ENCODE measurements at regions not wholly inside any gene's neighbourhood (a gene's known extent, or its start where the extent isn't known, plus 50 kb on each side); places are given as distances from the start of the nearest gene placed in this dataset.

GRCh38 chr17:79363552-79364275 is 247.1 kb downstream of the RBFOX3 start:
- FAIRE-seq (no peak), DNase-seq (ENCODE audit: low spot score) (no peak), ATAC-seq (no peak)
- Histone ChIP-seq H4K20me1 (ENCODE audit: insufficient read depth, low read length) (peaks cover 2% of the 10 kb centered on the region; the same call in 1 of the 2 replicates), H3K27ac (ENCODE audit: extremely low read length, insufficient read depth, low read length) (no peak overlapping the region), H3K9me3 (ENCODE audit: low read length) (no peaks in the 10 kb centered on the region), H3K4me3 (replicated peaks in 1 of 3; ENCODE audit: insufficient read depth in 1 of 3, low read depth in 2 of 3, low read length in 3 of 3) (no peak overlapping the region), H3K4me1 (ENCODE audit: insufficient read depth, low read length) (no peaks in the 10 kb centered on the region), H3K36me3 (replicated peaks in 1 of 2; ENCODE audit: control insufficient read depth in 1 of 2, insufficient read depth in 2 of 2, low read length in 2 of 2) (no peaks in the 10 kb centered on the region), H2AFZ (ENCODE audit: low read length) (no peak overlapping the region), H3K27me3 (ENCODE audit: control insufficient read depth in 1 of 2, insufficient read depth in 2 of 2, low read length in 2 of 2) (peaks cover 23 to 93% of the 10 kb centered on the region in 2 experiments), H3K79me2 (ENCODE audit: insufficient read depth, low read length) (no peaks in the 10 kb centered on the region), H3K4me2 (ENCODE audit: low read depth, low read length) (no peak overlapping the region), H3K9ac (ENCODE audit: insufficient read depth, low read depth, low read length) (no peak overlapping the region)
- intact Hi-C loops (cut with micrococcal nuclease; ENCODE audit: unreplicated experiment) (no loop called here), in situ Hi-C loops (cut with HindIII; ENCODE audit: extremely low pct_ligation_motif_present, low pct_unique_long_range_greater_than_20kb) (no loop called here)
- no TSS peak for BruUV-seq (replicated peaks)
- POLR2A ChIA-PET, result no interaction called here
- WGBS (ENCODE audit: low lambda C conversion rate), result 1% methylated on average over 15 of the region's 16 CpGs
- CTCF ChIA-PET (ENCODE audit: low intra/inter-chr PET ratio, low total read pairs), result no interaction called here
- no peak for TF ChIP-seq ZMYM2 (CRISPR knock-in tag; IDR thresholded peaks at IDR 0.05)

GRCh38 chr17:79362772-79363305 is 248.0 kb downstream of the RBFOX3 start:
- no peak for DNase-seq (ENCODE audit: low spot score)
- H3K4me3 ChIP-seq (replicated peaks in 1 of 3; ENCODE audit: insufficient read depth in 1 of 3, low read depth in 2 of 3, low read length in 3 of 3), result no peak overlapping the region
- in situ Hi-C loops (cut with HindIII; ENCODE audit: extremely low pct_ligation_motif_present, low pct_unique_long_range_greater_than_20kb) (no loop called here), intact Hi-C loops (cut with micrococcal nuclease; ENCODE audit: unreplicated experiment) (no loop called here)
- ATAC-seq, result no peak
- no peak overlapping the region for H3K4me2 ChIP-seq (ENCODE audit: low read depth, low read length)
- H2AFZ ChIP-seq (ENCODE audit: low read length), result no peak overlapping the region
- H3K27me3 ChIP-seq (ENCODE audit: control insufficient read depth in 1 of 2, insufficient read depth in 2 of 2, low read length in 2 of 2), result peaks cover 21 to 85% of the 10 kb centered on the region in 2 experiments
- no peaks in the 10 kb centered on the region for H3K36me3 ChIP-seq (replicated peaks in 1 of 2; ENCODE audit: control insufficient read depth in 1 of 2, insufficient read depth in 2 of 2, low read length in 2 of 2)
- no peak overlapping the region for H3K9ac ChIP-seq (ENCODE audit: insufficient read depth, low read depth, low read length)
- H4K20me1 ChIP-seq (ENCODE audit: insufficient read depth, low read length), result peaks cover 2% of the 10 kb centered on the region; the same call in 1 of the 2 replicates
- WGBS (ENCODE audit: low lambda C conversion rate), result 6% methylated on average over 14 of the region's 14 CpGs
- TF ChIP-seq ZNF512 (CRISPR knock-in tag; IDR thresholded peaks at IDR 0.05), result no peak
- no peak for TF ChIP-seq ZNF746 (CRISPR knock-in tag; IDR thresholded peaks at IDR 0.05)
- TF ChIP-seq MNT (IDR thresholded peaks at IDR 0.05), result peak; percentile 65
- TF ChIP-seq ESRRA (CRISPR knock-in tag; IDR thresholded peaks at IDR 0.05; ENCODE audit: low read depth), result no peak
- no peak overlapping the region for H3K27ac ChIP-seq (ENCODE audit: extremely low read length, insufficient read depth, low read length)
- FAIRE-seq, result no peak
- ChIA-PET CTCF (ENCODE audit: low intra/inter-chr PET ratio, low total read pairs) (no interaction called here), POLR2A (no interaction called here)
- no TSS peak for BruUV-seq (replicated peaks)
- H3K9me3 ChIP-seq (ENCODE audit: low read length), result no peaks in the 10 kb centered on the region
- no peaks in the 10 kb centered on the region for H3K4me1 ChIP-seq (ENCODE audit: insufficient read depth, low read length)
- H3K79me2 ChIP-seq (ENCODE audit: insufficient read depth, low read length), result no peaks in the 10 kb centered on the region

Measured in HepG2 (cell line).